NCI-H2171 (cell line): ENCODE measurements at regions not wholly inside any gene's neighbourhood (a gene's known extent, or its start where the extent isn't known, plus 50 kb on each side); places are given as distances from the start of the nearest gene placed in this dataset.
"Not testable (repeated sequence)": the region's sequence is repeated elsewhere in the genome, so short reads cannot be mapped to it uniquely, and the experiment has no call there.

Source experiments
- DNase-seq: peaks from one replicate; lab custom pipeline; 2025; lab: John Stamatoyannopoulos, UW

DNA sequence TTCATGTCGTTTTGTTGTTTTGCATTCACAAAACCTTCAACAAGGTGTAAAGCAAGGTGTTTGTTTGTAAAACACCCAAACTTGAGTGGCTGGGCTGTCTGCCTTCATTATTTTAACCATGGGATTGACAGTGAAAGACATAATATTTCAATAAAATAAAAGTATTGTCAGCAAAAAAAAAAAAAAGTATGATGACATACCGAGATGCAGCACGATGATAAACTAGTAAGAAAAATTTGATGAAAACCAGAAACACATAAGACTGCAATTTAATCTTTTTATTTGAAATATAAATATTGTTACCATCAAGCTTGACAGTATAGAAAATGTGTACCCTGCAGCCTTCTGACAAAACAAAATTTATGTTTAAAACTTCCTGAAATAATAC is 419.3 kb upstream of the DYNLRB2 start:
- no peak for DNase-seq

DNA sequence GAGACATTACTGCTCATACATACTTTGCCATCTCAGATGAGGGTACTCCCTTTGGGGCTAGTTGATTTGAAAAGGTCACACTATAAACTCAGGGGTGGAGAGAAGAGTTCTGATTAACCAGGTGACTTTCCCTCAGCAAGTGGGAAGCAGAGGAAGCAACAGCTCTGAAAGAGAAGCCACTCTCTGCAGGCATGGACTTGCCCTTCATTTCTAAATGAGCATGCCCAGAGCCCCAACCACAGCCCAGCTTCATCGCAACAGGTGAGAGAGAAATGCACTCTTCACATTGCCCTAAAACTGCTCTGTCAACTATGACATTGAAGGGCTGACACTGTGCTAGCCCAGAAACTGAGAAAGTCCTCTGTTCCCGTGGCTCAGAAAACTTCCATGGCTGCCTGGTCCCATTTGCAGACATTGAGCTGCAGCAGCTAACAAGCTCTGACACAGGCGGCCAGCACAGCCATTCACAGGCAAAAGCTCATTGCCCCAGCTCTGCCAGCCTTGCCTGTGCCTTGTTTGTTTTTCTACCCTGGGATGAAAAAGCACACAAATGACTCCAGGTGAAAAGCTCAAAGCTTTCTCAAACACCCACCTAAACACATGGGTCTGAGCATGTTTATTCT is 419.8 kb upstream of the DYNLRB2 start:
- no peak for DNase-seq

DNA sequence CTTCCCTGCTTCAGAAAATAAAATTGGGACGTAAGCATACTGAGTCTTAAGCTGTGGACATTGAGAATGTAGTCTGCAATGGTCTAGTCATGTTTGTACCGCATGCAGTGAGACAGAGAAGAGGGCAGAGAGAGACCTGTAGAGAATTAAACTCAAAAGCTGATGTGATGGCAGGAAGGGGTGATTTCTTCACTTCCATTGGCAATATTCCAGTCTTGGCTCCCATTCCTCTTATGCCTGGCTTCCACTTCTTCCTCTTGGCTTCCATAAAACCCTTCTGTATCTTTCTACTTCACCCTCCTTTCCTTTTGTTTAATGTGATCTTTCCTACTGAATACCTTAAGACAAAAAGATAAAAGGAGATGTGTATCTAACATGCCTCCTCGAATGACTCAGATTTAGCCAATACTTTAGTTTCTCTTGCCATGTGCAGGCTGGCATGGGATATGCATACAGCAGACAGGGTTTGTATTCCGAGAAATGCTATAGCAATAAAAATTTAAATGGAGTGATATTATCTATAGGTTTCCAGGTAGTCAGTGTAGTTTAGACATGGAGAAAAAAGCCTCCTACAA is 423.1 kb upstream of the DYNLRB2 start:
- DNase-seq = no peak

DNA sequence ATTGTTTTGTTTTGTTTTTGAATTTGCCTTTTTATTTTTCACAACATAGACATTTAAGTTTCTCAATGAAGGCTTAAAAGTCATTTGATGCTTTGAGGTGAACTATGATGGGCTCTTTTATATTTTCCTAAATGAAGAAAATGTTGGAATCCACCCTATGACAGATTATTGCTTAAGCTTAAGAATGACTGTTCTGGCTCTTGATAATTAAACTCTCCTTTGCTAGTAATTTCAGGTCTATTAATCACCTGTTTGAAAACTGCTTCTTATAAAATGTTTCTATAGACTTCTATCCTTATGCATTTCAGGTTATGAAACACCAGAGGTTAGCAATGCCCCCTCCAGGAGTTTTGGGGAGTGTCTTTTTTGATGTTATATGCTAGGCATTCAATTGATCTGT is 424.1 kb upstream of the DYNLRB2 start:
- DNase-seq = no peak

DNA sequence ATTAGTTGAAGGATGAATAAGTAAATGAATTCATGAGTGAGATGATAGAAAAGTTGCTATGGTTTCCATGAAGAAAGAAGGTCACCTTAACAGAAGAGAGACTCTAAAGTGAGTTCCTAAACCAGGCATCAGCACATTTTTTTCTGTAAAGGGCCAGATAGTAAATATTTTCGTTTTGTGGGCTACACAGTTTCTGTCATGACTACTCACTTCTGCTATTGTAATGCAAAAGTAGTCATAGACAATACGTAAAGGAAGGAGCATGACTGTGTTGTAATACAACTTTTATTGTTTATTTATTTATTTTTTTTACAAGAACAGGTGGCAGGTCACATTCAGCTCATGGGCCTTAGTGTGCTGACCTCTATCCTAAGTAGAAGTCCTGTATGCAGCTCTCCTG is 426.1 kb upstream of the DYNLRB2 start:
- no peak for DNase-seq

DNA sequence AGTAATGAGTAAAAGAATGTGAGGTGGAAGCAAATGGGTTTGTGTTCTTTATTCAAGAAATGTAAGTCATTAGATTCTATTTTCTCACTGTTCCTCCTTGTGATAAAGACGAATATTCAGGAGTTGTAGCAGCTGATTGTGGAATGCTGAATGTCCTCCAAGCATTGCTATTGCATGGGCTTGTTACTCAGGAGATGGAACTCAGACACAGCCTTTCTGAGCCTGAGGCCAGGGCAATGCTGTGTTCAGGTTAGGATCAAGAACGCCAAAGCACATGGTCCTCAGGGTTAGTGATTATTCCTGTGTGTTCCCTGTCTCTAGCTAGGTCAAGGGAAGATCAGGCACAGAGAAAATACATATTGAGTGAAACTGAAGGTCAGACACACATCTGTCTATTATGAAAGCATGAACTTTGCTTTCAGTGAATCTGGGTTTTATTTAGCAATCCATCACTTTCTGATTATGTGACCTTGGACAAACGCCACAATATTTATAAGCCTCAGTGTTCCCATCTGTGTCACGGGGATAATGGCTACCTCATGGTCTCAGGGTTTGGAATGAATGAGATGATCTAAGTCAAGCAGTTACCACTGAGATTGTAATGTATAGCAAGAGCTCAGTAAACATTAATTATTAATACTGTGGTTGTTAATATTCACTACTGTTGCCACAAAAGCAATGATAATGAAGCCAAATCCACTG is 426.8 kb upstream of the DYNLRB2 start:
- DNase-seq = no peak

DNA sequence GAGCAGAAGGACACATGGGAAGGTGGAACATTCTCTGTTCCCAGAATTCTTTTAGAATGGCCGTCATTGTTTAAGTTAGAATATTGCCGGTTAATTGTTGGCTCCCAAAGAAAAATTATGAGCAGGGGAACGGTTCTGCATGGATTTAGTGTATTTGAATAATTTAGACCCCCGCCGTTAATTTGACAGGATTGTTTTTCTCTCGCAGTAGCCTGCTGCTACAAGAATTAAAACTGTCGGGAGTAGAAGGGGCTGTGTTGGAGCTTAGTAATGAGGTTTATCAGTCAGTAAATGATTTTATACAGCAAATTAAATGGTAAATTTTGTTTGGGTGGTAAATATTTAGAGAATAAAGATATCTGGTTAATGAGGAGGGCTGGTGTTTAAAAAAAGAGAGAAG is 431.2 kb upstream of the DYNLRB2 start:
- no peak for DNase-seq

DNA sequence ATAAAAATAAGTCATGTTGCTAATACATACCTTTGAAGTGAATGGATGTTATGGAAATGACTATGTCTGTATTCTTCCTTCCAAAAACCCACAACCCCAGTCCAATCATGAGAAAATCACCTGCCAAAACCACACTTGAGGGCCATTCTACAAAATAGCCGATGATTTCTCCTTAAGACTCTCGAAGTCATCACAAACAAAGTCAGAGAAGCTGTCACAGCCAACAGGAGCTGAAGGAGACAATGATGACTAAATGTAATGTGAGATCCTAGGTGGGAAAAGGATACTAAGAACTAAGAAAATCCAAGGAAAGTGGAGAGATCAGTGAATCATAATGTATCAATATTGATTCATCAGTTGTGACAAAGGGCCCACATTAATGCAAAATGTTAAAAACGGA is 432.9 kb upstream of the DYNLRB2 start:
- DNase-seq = no peak

DNA sequence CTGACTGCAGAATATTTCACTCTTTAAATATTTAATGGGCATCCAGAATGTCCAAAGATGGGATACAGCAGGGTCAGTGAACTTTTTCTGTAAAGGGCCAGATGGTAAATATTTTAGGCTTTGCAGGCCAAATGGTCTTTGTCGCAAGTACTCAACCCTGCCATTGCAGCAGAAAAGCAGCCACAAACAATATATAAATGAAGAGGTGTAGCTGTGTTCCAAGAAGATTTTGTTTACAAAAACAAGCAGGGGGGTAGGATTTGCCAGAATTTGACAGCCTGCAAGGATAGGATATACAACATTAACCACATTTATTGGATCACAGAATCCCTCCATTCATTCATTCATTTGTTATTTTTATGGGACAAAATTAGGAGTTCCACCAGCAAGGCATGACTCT is 435.0 kb upstream of the DYNLRB2 start:
- DNase-seq = no peak

DNA sequence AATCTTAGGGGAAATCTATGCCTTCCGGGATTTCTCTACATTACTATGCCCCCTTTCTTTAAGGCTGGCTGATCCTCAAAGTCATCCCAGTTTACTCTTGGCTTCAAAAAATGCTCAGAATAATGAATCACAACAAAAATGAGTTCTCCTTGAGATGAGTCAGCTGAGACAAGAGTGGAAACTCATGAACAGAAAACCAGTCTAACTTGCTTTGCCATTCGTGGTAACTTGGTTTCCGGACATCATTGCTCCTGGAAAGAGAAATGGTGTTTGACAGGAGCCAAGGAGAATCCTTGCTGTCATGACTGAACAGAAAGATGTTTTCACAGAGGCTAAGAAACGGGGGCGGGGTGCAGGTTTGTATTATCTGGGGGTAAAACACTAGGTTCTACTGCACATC is 435.6 kb upstream of the DYNLRB2 start:
- DNase-seq = no peak

DNA sequence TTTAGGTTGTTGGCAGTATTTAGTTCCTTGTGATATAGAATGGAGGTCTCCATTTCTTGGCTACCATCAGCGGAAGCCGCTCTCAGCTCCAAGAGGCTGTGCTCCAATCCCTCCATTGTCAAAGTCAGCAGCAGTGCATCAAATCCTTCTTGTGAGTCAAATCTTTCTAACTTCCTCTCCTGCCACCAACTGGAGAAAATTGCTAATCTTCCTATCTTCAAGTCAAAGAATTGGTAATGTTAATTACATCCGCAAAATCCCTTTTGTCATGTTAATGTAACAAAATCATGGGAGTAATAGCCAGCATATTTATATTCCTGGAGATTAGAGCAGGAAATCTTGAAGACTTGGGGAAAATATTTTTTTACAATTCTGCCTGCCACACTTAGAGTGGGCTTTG is 436.4 kb upstream of the DYNLRB2 start:
- DNase-seq = no peak

DNA sequence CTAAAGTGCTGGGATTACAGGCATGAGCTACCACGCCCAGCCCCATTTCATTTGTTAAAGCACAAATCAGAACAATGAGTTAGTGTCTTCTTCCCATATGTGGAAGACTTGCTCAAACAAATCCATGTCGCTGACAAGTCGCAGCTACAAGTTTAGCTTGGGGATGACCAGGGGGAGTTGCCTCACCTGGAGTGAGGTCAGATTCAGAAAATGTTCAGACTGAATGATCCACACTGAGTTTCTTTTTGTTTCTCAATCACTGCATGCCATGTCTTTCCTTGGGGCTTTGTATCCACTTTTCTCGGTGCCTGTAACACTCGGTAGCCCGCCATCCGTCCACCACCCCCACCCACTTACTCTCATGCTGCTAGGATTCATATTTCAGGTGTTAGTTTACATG is 437.3 kb upstream of the DYNLRB2 start:
- DNase-seq = no peak

DNA sequence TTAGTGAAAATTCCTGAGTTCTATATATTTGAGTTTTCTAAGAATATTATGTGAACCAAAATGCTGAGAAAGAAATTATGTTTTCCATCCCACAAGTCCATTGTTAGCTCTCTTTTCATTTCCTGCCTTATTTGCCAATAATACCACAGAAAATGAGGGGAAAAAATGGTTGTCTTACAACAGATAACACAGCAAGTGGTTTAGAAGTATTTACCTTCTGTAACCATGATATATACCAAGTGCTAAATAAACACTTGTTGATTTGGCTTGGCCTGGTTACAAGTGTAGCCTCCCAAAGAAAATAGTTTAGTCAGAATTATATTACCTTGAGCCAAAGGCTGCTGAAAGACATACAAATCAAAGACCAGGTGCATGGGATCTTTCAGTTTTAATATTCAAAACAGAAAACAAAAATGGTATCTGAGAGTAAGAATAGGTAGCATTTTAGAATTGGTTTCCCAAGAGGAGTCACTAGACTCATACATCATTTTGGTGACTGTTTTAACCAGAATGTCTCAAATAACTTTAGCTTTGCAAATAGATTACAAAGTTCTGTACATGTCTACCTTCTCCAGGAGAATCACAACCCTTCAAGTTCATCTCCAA is 439.8 kb upstream of the DYNLRB2 start:
- no peak for DNase-seq

DNA sequence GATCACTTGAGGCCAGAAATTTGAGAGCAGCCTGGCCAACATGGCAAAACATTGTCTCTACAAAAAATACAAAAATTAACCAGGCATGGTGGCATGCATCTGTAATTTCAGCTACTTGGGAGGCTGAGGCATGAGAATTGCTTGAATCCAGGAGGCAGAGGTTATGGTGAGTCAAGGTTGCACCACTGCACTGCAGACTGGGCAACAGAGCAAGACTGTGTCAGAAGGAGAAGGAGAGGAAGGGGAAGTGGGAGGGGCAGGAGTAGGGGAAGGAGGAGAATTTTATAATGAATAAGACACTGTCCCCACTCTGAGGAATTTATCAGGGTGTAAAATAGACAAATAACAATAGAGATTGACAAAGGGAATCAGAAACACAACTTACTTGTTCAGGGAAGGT is 440.6 kb upstream of the DYNLRB2 start:
- no peak for DNase-seq

DNA sequence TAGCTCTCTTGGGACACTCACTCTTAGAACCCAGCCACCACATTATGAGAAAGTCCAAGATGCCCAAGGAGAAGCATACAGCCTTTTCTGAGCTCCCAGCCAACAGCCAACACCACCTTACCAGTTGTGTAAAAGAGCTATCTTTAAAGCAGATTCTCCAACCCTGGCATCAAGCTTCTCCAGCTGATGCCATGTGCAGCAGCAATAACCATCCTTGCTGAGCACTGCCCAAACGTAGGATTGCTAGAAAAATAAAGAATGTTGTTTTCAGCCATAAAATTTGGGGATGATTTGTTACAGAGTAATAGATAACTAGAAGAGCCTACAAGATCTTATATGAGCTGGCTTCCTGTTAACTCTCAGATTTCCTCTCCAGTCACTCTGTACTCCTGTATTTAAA is 443.7 kb upstream of the DYNLRB2 start:
- no peak for DNase-seq

DNA sequence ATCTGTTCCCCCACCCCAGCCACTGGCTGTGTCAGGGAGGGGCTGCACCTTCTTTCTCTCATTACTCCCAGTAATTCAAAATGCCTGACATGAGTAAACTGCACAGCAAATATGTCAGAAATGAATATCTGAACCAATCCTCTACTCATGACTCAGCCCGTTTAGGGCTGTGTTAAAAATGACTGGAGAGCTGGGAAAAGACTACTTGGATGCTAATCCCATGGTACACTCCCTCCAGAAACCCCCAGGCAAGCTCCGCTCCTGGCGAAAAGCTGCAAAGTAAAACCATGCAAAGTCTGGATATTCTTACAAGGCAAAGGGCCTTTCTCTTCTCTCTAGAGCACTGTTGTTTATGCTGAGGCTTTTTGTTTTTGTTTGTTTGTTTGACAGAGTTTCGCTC is 448.1 kb upstream of the DYNLRB2 start:
- no peak for DNase-seq

DNA sequence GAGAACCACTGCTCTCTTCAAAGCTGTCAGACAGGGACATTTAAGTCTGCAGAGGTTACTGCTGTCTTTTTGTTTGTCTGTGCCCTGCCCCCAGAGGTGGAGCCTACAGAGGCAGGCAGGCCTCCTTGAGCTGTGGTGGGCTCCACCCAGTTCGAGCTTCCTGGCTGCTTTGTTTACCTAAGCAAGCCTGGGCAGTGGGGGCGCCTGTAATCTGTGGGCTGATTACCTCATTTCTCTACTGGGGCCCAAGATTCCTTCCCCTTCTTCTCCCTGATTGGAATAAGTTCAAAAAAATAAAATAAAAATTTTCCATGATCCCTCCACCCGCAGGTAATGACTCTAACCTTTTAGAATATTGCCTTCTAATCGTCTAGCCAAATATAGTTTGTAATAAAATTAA is 449.3 kb upstream of the DYNLRB2 start:
- DNase-seq = not testable (repeated sequence)

DNA sequence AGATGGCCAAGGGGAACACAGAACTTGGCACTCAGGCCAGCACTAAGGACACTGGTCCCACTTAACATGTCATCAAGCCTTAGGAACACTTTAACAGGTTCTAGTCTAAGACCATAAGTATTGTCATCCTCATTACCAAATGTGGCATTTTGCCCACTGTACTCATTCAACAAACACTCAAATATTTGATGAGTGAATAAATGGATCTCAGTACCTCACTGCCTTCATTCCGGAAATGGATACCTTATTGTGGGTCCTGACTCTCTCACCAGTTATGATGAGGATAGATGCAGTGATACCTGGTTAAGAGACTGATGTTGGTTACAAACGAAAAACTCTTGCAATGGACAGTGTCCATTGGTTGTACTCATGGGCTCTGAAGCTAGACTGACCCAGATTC is 455.2 kb upstream of the DYNLRB2 start:
- DNase-seq = no peak

DNA sequence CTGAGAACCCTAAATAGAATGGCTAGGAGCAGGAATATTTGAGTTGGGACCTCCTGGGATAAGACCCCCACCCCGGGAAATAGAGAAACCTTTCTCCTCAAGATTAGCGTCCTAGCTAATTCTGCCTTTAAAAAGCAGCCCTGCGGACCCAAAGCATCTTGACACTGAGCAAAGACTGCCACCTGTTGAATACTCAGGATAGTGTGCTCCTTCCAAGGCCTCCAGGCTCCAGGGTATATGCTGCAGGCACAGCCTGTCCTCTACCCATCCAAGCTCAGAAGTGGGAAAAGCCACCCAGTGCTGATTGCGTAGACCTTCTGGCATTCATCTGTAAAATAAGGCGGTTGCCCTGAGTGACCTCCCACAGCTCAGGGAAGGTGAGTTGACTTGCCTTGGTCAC is 456.2 kb upstream of the DYNLRB2 start:
- no peak for DNase-seq

DNA sequence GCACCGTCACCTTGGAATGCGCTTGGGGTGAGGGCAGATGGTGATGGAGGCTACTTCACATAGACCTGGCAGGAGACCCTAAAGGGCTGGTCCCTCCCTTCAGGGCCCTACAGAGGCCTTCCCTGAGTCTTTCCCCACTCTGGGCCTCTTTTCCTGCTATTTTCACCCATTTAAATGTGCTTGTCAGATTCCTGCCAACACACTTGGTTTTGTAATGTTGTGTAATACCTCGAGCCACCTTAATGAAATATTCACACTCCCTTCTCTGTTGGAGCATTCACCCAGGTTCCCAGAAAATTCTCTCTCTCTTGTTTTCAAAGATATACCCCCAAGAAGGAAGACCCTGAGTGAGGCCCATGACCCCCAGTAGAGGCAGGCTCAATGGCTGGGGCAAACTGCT is 456.6 kb upstream of the DYNLRB2 start:
- no peak for DNase-seq

DNA sequence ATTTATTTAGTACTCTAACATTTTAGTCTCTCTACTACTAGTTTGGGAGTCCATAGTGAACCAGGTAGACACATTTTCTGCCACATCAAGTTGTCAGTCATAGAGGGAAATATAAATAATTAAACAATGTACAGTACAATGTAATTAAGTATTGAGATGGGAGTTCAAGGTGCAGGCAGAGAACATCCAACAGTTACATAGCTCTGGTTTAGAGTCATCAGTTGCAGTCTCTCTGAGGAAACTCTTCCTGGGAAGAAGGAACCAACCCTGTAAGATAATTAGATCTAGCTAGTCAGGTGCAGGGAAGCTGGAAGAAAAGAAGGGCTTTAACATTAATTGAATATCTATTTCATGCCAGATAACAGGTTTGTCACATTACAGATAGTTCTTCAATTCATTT is 457.9 kb upstream of the DYNLRB2 start:
- no peak for DNase-seq

DNA sequence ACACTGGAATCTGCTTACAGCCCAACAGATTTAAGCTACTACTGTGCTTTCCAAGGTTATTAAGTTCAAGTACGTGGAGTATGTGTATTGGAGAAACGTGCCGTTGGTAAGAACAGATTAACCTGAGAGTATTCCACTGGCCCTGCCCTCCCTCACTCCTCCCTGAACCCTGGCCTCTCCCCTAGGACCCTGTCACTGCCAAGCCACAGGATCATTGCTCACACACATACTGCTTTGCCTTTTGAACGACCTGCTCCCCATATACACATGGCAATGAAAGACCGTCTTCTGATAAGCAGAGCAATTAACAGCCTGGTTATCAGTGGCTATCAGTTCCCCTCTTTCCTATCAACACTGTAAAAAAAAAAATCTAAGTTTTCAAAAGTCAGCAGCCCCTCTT is 458.9 kb upstream of the DYNLRB2 start:
- no peak for DNase-seq

DNA sequence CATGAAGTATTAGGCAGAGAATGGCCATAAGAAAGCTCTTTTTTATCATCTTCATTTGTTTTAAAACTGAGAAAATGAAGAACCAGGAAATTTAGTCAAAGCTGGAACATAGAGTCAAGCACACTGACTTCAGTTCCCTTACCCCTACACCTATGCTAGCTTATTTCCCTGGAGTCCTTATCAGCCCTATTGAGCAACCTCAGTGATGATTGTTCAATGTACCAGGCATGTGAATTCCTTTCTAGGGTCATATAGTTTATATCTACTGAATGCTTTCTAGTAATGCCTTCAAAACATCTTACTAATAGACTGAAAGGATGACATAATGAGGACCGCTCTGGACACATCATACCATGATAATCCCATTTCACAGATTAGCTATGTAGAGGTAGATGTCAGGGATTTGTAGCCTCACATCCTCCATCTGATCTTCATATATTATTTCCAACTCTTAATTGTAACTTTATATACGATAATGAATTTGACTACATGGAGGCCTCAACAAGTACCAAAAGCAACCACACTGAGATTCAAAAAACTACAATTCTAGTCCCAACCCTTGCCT is 460.4 kb upstream of the DYNLRB2 start:
- DNase-seq = no peak
